Endometrium (tissue), 2 donors: ENCODE measurements at regions not wholly inside any gene's neighbourhood (a gene's known extent, or its start where the extent isn't known, plus 50 kb on each side); places are given as distances from the start of the nearest gene placed in this dataset.
"Not testable (repeated sequence)": the region's sequence is repeated elsewhere in the genome, so short reads cannot be mapped to it uniquely, and the experiment has no call there.

Experiments used
- FAIRE-seq: peaks from 2 replicates; lab custom pipeline; 2012; peaks lifted over from hg19 to GRCh38; lab: Jason Lieb, UNC
- donor health status: control.
- donor health status: control.

DNA sequence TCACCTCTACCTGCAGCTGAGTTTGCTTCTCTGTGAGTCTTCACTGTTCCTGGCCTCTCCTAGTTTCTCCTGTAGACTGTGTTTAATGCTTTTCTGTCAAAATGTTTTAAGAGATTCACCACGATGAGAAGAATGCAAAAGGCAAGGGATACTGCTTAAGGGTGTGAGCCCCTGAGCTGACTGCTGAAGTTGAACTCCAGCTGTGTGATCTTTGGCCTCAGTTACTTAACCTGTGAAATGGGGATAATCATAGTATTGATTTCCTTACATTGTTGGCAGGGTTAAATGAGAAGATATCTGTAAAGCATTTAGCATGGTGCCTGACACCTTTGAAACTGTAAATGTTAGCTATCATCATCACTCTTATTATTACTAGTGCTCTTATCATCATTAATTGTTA is 230.2 kb upstream of the MYLIP start:
- no peak for FAIRE-seq

DNA sequence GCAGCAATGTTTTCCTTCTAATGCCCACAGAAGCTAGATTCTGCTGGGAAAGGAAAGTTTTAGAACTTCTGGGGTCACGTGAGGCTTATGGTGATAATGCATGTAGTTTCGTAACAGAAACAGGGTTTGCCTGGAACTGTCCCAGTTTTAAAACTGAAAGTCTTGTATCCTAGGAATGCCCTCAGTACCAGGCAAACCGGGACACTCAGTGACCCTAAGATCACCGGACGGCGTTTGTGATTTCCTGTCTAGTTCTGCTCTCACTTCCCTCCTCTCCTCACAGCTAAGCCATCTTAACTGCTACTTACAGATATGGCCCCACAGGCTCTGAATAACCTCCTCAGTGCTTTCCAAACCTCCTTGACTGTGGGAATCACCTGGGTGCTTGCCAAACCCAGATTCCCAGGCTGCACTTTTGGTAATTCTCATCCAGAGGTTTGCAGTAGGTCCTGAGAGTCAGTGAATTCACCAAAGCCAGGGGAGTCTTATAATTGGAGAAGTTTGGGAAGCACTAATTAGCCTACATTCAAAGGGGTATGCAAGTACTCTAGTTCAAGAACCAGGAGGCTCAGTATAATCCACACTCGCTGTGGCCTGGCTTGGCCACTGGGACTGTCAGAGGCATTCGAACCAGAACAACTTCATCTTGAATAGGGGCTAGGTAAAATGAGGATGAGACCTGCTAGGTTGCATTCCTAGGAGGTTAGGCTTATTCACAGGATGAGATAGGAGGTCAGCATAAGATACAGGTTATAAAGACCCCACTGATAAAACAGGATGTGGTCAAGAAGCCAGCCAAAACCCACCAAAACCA is 231.6 kb upstream of the MYLIP start:
- FAIRE-seq, result no peak

DNA sequence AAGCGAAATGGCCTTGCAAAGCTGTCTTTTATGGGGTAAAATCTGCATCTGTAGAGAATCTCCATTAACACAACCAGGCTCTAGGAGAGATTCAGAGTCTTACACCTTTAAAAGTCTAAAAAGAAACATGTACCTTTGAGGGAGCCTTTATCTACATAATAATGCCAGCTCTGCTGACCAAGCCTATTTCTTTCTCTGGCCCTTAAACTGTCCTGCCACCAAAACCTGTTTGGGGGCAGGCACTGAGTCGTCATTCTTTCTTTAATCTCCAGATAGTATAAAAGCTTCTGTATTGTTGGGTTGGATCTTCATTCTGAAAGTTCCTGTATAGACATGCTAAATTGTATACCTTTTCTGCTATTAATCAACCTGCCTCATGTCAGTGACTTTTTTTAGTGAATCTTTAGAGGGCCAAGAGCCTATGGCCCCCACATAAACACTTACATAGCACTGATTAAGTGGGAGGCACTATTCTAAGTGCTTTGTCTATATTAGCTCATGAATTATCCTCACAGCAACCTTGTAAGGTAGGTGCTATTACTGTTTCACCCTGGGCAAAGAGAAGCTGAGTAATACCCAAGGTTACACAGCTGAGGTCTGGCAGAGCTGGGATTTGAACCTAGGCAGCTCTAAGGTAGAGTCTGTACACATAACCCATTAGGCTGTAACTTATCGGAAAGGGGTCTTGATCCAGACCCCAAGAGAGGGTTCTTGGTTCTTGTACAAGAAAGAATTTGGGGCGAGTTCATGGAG is 232.3 kb upstream of the DTNBP1 start:
- no peak for FAIRE-seq

DNA sequence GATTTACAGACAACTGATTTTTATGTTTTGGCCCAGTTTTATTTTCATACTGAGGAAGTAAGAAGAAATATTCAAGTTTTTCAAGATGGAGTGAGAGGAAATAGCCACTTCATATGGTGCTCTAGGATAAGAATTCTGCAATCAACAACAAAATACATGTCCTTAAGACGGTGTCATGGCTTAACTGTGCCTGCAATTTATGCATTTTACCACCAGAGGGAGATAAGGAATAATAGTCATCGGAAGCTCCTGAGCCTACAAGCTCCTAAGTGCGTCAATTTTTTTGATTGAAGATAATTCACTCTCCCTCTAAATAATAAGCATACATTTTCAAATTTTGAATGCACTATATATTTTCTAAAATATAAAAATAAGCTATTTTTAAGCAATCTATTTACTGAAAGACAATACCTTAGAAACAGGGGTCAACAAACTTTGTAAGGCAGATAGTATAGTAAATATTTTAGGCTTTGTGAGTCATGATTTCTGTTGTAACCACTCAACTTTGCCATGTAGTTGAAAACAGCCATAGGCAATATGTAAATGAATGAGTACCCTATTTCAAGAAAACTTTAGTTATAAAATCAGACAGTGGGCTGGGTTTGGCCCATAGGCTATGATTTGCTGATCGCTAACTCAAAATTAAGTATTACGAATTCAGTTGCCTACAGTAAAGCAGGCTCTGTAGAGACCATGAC is 230.9 kb upstream of the DTNBP1 start:
- FAIRE-seq, result no peak

DNA sequence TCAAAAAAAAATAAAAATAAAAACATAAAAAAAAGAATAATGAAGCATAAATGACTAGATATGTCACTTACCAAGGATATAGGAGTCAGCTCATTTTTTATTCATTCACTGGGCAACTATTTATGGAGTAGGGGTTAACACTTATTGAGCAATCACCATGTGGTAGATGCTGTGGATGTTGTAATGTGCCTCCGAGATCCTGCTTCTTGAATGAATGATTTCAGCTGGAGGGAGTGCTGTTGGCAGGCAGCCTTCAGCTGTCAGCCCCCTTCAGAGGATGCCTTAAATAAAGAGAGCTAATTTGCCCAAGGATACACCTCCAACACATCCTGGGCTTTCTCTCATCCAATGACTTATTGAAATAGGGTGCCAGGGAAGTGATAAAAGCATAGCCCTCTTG is 229.5 kb upstream of the DTNBP1 start:
- no peak for FAIRE-seq

DNA sequence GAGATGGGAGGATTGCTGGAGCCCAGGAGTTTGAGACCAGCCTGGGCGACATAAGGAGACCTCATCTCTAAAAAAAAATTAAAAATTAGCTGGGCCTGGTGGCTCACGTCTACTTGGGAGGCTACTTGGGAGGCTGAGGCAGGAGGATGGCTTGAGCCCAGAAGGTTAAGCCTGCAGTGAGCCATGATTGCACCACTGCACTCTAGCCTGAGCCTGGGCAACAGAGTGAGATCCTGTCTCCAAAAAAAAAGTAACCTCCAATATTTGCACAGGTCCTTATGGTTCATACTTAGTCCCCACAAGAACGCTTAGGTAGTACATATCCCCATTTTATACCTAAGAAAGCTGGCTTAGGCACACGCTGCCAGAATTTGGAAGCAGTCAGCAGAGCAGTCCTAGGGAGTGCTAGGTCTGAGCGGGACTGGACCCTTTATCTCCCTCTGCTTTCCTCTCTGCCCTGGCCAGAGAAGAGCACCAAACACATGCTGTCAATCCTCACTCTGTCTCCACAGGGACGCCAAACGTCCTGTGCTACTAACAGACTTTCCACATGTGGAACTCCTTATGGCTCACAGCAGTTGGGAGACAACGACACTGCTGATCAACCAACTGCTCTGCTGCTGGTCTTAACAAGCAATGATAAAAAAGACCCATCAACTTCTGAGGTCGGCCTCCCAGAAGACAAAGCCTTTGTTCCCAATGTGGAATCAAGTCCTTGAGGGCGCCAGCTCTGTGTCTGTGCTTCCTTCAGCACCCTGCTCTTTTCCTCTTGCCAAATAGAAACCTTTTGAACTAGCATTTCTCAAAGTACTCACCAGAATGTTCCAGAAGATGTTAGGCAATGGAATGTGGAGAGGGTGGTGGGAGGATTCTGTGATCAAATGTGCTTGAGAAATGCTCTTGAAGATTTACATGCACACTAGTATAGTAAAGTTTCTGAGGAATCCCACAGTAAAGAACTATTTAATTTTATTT is 226.3 kb upstream of the DTNBP1 start:
- no peak for FAIRE-seq

DNA sequence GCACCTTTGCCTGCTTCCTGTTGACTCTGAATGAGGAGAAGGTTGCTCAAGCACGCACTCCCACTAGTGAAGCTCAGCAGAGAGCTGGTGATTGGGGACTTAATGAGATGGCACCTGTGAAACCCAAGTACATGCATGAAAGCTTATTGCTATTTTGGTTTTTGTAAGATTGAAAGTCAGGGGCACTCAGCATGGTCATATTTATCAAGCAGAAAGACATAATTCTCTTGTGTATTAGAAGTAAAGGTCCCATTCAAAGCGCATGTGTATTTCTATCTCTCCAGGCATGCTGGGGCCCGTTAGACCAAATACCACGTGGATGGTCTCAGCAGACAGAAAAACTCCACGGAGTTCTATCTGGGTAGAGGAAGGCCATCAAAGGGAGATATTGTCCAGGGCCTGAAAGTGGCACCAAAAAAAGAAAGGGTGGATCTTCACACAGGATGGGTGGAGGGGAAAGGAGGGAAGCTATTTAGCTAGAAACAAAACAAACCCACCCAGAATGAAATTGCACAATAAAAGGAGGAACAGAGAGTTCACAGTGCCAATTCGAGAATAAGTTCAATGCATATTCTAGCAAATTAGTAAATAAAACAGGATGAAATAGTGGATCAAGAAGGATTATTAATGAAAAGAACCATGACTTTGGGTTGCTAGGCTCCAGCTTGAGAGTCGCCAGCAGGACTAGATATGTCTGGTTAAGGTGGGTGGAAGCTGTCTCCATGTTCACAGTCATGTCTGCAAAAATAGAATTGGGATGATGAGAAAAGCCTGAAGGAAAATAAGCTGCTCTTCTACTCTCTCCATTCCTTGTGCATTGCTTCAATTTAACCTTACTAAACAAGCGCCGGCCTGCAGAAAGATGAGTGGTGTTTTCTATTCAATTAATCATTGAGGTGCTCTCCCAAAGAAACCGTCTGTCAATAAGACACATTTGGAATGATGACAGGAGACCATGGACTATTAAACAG is 224.9 kb upstream of the DTNBP1 start:
- no peak for FAIRE-seq

DNA sequence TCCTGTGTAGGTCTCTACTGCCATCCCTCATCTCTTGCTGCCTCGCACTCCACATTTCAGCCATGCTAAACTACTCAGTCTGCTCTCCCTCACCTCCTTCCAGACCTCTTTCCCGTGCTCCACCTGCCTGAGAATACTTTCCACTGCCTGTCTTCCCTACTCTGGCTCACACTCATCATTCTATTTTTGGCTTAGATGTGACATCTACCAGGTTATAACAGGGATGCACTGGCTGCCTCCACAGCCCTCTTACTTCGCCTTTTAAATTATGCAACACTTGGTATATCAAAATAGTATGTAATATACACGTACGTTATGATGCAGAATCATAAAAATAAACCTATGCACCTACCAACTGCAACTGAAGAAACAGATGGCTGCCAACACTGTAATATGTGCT is 222.8 kb upstream of the DTNBP1 start:
- FAIRE-seq, result no peak

DNA sequence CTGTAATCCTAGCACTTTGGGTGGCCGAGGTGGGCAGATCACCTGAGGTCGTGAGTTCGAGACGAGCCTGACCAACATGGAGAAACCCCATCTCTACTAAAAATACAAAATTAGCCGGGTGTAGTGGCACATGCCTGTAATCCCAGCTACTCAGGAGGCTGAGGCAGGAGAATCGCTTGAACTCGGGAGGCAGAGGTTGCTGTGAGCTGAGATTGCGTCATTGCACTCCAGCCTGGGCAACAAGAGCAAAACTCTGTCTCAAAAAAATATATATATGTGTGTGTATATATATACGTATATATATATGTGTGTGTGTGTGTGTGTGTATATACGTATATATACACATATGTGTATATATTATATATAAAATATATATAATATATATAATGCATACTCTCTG is 220.8 kb upstream of the DTNBP1 start:
- FAIRE-seq, result not testable (repeated sequence)

DNA sequence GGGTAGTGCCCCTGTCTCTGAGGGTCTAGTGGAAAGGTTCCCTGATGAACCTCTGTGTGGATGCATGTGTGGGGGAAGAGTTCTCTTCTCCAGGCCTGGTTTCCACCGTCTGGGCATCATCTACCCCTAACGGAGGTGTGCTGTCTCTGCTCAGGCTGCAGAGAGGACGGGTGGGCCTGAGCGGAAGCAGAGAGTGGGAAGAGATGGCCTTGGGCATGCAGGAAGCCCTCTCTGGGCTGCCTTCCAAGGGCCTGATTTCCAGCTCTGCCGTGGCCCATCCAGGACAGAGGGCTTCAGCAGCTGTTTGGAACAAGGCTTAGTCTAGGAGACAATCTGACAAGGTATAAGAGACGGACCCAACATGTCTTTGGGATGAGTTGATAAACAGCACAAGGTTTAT is 220.1 kb upstream of the DTNBP1 start:
- FAIRE-seq, result no peak

DNA sequence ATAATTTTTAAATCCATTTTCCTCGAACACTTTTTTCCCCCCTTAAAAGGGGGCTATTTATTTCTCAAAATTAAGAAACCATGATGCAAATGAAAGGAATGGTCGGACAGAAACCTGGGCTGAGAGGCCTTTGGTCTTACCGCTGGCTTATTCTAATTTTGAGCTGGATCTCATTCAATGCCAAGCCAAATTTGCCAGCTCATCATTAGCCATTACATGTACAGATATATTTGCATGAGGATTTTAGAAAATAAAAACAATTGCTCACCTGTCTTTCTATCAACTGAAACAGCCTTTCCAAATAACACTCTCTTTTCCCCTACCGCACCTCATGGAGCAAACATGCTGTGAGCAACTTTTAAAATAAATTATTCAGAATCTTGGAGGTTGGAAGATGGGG is 219.5 kb upstream of the DTNBP1 start:
- FAIRE-seq, result no peak

DNA sequence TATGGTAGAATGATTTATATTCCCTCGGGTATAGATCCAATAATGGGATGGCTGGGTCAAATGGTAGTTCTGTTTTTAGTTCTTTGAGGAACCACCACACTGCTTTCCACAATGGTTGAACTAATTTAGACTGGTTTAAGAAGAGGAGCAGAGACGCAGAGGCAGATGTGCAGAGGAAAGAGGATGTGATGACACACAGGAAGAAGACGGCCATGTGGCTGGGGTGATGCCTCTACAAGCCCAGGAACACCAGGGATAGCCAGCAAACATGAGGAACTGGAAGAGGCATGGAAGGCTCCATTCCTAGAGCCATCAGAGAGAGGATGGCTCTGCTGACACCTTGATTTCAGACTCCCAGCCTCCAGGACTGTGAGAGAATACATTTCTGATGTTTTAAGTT is 218.3 kb upstream of the DTNBP1 start:
- FAIRE-seq, result no peak

DNA sequence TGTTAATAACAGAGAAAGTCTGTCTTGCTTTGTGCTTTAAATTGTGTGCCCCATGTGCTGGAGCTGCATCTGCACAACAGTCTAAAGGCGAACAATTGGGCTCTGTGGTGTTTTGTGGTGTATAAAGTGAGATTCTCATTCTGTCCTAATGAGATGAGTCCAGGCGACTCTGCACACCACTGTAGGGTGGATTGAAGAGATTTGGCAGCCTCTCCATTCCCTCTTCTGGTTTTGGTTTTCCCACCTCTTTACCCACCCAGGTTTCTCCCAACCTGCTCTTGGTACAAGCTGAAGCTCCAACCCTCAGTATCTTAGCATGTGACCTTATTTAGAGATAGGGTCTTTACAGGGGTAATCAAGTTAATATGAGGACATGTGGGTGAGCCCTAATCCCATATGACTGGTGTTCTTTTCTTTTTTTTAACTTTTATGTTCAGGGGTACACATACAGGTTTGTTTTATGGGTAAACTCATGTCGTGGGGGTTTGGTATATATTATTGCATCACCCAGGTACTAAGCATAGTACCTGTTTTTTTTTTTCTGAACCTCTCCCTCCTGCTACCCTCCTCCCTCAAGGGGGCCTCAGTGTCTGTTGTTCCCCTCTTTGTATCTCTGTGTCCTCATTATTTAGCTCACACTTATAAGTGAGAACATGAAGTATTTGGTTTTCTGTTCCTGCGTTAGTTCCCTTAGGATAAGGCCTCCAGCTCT is 217.6 kb upstream of the DTNBP1 start:
- no peak for FAIRE-seq

DNA sequence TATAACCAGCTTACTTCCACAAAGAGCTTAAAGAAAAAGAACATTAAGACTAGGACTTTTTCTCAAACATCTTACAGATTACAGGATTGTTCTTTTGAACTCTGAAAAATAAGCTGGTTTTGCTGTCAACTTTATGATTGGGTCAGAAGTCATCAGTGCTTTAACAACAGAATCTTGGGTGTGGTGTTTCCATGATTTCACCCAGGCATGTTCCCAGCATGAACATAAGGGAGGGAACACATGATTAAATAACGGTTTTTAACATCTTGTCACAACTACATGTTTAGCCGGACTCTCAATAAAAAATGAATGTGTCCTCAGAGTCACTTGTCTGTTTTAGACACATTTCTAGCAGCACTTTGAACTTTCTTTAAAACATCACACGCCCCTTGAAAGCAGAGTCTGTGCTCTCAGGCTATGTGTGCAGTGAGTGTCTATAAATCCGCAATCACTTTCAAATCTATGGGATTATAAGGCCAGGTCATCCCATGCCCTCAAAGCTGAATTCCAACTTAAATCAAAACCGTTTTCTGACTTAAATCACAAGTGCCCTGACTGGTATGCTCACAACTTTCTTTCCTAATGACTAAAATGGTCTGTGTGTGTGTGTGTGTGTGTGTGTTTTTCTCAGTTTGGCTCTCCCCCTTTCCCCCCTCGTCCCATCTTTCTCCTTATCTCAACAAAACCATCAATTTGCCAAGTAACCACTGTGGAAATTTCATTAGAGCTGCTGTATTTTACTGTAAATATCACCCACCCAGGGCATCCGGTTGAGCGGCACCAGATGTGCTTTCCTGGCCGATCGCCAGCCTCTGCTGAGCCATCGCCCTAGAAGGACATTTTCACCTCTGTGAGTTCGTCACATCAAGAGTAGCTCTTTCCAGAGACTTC is 216.8 kb upstream of the DTNBP1 start:
- FAIRE-seq, result no peak

DNA sequence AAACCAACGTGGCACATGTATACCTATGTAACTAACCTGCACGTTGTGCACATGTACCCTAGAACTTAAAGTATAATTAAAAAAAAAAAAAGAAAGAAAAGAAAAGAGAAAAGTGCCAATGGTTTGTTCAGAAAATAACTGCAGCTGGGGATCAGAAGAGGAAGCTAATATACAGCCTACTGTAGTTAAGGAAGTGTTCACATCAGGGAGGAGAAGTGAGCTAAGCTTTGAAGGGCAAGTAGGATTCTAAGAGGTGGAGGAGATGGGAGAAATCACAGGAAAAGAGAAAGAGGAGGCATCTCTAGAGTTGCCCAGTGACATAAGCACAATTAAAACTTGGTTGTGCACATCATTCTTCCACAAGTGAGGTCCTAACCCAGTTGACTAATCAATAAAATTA is 214.4 kb upstream of the DTNBP1 start:
- no peak for FAIRE-seq

DNA sequence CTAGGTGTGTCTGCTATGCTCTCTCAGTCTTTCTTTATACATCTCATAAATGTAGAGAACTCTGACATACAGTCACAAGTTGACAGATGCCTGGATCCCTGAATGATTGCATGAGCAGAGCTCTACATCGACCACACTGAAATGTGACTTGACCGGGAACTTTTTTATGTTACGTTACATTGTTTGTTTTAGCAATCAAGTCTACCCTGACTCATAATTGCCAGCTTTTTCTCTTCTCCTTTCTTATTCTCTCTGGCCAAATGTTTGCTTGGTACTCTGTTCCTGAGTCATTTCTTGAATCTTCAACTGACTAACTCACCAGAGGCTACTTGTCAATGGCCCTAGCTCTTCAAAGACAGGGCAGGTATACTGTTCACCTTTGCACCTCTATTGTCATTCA is 213.6 kb upstream of the DTNBP1 start:
- FAIRE-seq, result no peak

DNA sequence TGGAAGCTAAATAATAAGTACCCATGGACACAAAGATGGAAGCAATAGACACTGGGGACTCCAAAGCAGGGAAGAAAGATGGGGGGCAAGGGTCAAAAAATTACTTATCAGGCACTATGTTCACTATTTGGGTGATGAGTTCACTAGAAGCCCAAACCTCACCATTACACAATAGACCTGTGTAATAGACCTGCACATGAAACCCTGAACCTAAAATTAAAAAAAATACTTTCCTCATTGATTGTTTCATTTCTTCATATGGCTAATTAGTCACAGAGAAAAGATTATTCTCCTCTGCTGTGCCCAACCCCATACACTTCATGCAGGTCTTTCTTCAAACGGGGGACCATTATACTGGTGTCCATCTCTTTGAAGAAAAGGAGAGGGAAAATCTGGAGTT is 213.0 kb upstream of the DTNBP1 start:
- FAIRE-seq, result no peak

DNA sequence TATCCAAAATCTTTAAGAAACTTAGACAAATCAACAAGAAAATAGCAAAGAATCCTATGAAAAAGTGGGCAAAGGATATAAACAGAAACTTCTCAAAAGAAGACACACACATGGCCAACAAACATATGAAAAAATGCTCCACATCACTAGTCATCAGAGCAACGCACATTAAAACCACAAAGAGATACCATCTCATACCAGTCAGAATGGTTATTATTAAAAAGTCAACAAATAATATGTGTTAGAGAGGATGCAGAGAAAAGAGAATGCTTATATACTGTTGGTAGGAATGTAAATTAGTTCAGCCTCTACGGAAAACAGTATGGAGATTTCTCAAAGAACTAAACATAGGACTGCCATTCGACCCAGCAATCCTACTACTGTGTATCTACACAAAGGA is 212.0 kb upstream of the DTNBP1 start:
- no peak for FAIRE-seq

DNA sequence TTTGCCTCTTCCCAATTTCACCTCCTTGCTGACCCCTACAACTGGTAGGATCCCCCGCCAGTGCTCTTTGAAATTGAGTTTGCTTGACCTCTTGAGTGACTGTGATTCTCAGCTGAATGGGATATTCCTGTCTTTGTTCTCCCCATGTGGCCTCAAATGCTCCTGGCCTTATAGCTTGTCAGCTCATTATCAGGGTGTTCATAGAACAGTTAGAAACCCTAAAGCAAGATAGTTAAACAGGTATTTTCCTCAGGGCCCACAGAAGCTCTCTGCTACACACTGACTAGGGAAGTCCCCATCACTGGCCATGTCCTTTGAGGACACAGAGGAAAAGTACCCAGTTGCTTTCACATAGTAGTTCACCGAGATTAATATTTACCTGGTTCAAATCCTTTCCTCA is 211.5 kb upstream of the DTNBP1 start:
- no peak for FAIRE-seq
